ENCODE measurements at regions not wholly inside any gene's neighbourhood (a gene's known extent, or its start where the extent isn't known, plus 50 kb on each side); places are given as distances from the start of the nearest gene placed in this dataset.
"Not testable (repeated sequence)": the region's sequence is repeated elsewhere in the genome, so short reads cannot be mapped to it uniquely, and the experiment has no call there.

GRCh38 chr7:153408360-153409335 is 643.5 kb upstream of the DPP6 start (continued):
- TF ChIP-seq KAT2B (IDR thresholded peaks at IDR 0.05; ENCODE audit: borderline replicate concordance, low read depth, low read length) (no peak), ELF3 (CRISPR knock-in tag; IDR thresholded peaks at IDR 0.05) (no peak)
- TF ChIP-seq, protein P1, sequence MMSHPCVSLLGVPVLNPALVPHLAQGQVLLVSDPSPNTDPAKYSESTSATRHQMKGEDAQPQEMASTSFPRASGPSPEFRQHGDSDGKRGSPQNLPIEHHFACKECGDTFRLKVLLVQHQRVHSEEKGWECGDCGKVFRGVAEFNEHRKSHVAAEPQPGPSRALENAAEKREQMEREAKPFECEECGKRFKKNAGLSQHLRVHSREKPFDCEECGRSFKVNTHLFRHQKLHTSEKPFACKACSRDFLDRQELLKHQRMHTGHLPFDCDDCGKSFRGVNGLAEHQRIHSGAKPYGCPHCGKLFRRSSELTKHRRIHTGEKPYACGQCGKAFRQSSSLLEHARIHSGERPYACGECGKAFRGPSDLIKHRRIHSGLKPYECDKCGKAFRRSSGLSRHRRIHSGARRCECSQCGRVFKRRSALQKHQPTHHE (CRISPR knock-in tag; IDR thresholded peaks at IDR 0.05; ENCODE audit: borderline replicate concordance): no peak

- FAIRE-seq; ATAC-seq; H3K27me3 ChIP-seq (ENCODE audit: control insufficient read depth in 1 of 2, insufficient read depth in 2 of 2, low read length in 2 of 2); POLR2A ChIA-PET; H4K20me1 ChIP-seq (ENCODE audit: insufficient read depth, low read length); H3K79me2 ChIP-seq (ENCODE audit: insufficient read depth, low read length); in situ Hi-C loops (cut with HindIII; ENCODE audit: extremely low pct_ligation_motif_present, low pct_unique_long_range_greater_than_20kb); H3K4me1 ChIP-seq (ENCODE audit: insufficient read depth, low read length); BruUV-seq (replicated peaks); H3K36me3 ChIP-seq (replicated peaks in 1 of 2; ENCODE audit: control insufficient read depth in 1 of 2, insufficient read depth in 2 of 2, low read length in 2 of 2); DNase-seq (ENCODE audit: low spot score); H3K4me3 ChIP-seq (replicated peaks in 1 of 3; ENCODE audit: insufficient read depth in 1 of 3, low read depth in 2 of 3, low read length in 3 of 3); H3K4me2 ChIP-seq (ENCODE audit: low read depth, low read length); CTCF ChIA-PET (ENCODE audit: low intra/inter-chr PET ratio, low total read pairs); intact Hi-C loops (cut with micrococcal nuclease; ENCODE audit: unreplicated experiment); H3K9ac ChIP-seq (ENCODE audit: insufficient read depth, low read depth, low read length); H3K27ac ChIP-seq (ENCODE audit: extremely low read length, insufficient read depth, low read length); H2AFZ ChIP-seq (ENCODE audit: low read length): not testable (repeated sequence)
- WGBS (ENCODE audit: low lambda C conversion rate): 20% methylated on average over 7 of the region's 10 CpGs
- peaks cover 15% of the 10 kb centered on the region; the same call in 1 of the 2 replicates for H3K9me3 ChIP-seq (ENCODE audit: low read length)
Observed at GRCh38 chr7:153409567-153410342, 642.4 kb upstream of the DPP6 start.

- ATAC-seq; intact Hi-C loops (cut with micrococcal nuclease; ENCODE audit: unreplicated experiment); in situ Hi-C loops (cut with HindIII; ENCODE audit: extremely low pct_ligation_motif_present, low pct_unique_long_range_greater_than_20kb); H3K4me2 ChIP-seq (ENCODE audit: low read depth, low read length); FAIRE-seq; DNase-seq (ENCODE audit: low spot score); BruUV-seq (replicated peaks); H3K4me3 ChIP-seq (replicated peaks in 1 of 3; ENCODE audit: insufficient read depth in 1 of 3, low read depth in 2 of 3, low read length in 3 of 3); POLR2A ChIA-PET; CTCF ChIA-PET (ENCODE audit: low intra/inter-chr PET ratio, low total read pairs); H3K4me1 ChIP-seq (ENCODE audit: insufficient read depth, low read length); H3K9ac ChIP-seq (ENCODE audit: insufficient read depth, low read depth, low read length); H3K36me3 ChIP-seq (replicated peaks in 1 of 2; ENCODE audit: control insufficient read depth in 1 of 2, insufficient read depth in 2 of 2, low read length in 2 of 2); H4K20me1 ChIP-seq (ENCODE audit: insufficient read depth, low read length); H3K27ac ChIP-seq (ENCODE audit: extremely low read length, insufficient read depth, low read length); H3K27me3 ChIP-seq (ENCODE audit: control insufficient read depth in 1 of 2, insufficient read depth in 2 of 2, low read length in 2 of 2); H3K79me2 ChIP-seq (ENCODE audit: insufficient read depth, low read length); H2AFZ ChIP-seq (ENCODE audit: low read length): not testable (repeated sequence)
- 35% methylated on average over 18 of the region's 18 CpGs for WGBS (ENCODE audit: low lambda C conversion rate)
- peaks cover 20% of the 10 kb centered on the region; the same call in 1 of the 2 replicates for H3K9me3 ChIP-seq (ENCODE audit: low read length)
Observed at GRCh38 chr7:153410997-153411642, 641.1 kb upstream of the DPP6 start.

- H3K27ac ChIP-seq (ENCODE audit: extremely low read length, insufficient read depth, low read length); ATAC-seq; H2AFZ ChIP-seq (ENCODE audit: low read length); POLR2A ChIA-PET; in situ Hi-C loops (cut with HindIII; ENCODE audit: extremely low pct_ligation_motif_present, low pct_unique_long_range_greater_than_20kb); intact Hi-C loops (cut with micrococcal nuclease; ENCODE audit: unreplicated experiment); H3K79me2 ChIP-seq (ENCODE audit: insufficient read depth, low read length); FAIRE-seq; H3K4me3 ChIP-seq (replicated peaks in 1 of 3; ENCODE audit: insufficient read depth in 1 of 3, low read depth in 2 of 3, low read length in 3 of 3); H4K20me1 ChIP-seq (ENCODE audit: insufficient read depth, low read length); H3K36me3 ChIP-seq (replicated peaks in 1 of 2; ENCODE audit: control insufficient read depth in 1 of 2, insufficient read depth in 2 of 2, low read length in 2 of 2); H3K9ac ChIP-seq (ENCODE audit: insufficient read depth, low read depth, low read length); H3K4me2 ChIP-seq (ENCODE audit: low read depth, low read length); DNase-seq (ENCODE audit: low spot score); CTCF ChIA-PET (ENCODE audit: low intra/inter-chr PET ratio, low total read pairs); H3K27me3 ChIP-seq (ENCODE audit: control insufficient read depth in 1 of 2, insufficient read depth in 2 of 2, low read length in 2 of 2); BruUV-seq (replicated peaks); H3K4me1 ChIP-seq (ENCODE audit: insufficient read depth, low read length): not testable (repeated sequence)
- WGBS (ENCODE audit: low lambda C conversion rate): 66% methylated on average over 21 of the region's 26 CpGs
- H3K9me3 ChIP-seq (ENCODE audit: low read length): peaks cover 24% of the 10 kb centered on the region; the same call in 1 of the 2 replicates
Observed at GRCh38 chr7:153412114-153412823, 639.9 kb upstream of the DPP6 start.
